OCI-LY3 (cell line): ENCODE measurements at regions not wholly inside any gene's neighbourhood (a gene's known extent, or its start where the extent isn't known, plus 50 kb on each side); places are given as distances from the start of the nearest gene placed in this dataset.
A peak's percentile ranks its signal among the peaks of the same experiment; 100 is the strongest.

ENCODE experiments used
- H2AFZ ChIP-seq: fragments of 200-600, 300-600 bp; shearing (Covaris generic); 2 replicates; pipeline ENCODE4 v1.6.0; 2014; ENCODE audit warnings: antibody characterized with exemption, low read depth, low read length
- H3K27ac ChIP-seq: fragments of 200-600, 300-600 bp; sonication (generic); 2 replicates; pipeline ENCODE4 v1.5.1; 2014; ENCODE audit warnings: mild to moderate bottlenecking, low read length, moderate library complexity, mixed read lengths
- H3K27me3 ChIP-seq: fragments of 200-600, 300-600 bp; sonication (generic); 2 replicates; pipeline ENCODE4 v1.6.1; 2014; ENCODE audit warnings: low read depth, low read length, mixed read lengths
- H3K36me3 ChIP-seq: fragments of 200-600, 300-600 bp; sonication (generic); replicated peaks from 2 replicates; pipeline ENCODE3; 2014; ENCODE audit warnings: low read depth, low read length, mixed read lengths
- H3K4me1 ChIP-seq: fragments of 300-600, 200-600 bp; sonication (generic); 2 replicates; pipeline ENCODE4 v1.6.1; 2014; ENCODE audit warnings: low read length, mixed read lengths
- H3K4me2 ChIP-seq: fragments of 200-600, 300-600 bp; sonication (generic); 2 replicates; pipeline ENCODE4 v1.6.1; 2014; ENCODE audit warnings: low read length, mixed read lengths
- H3K4me3 ChIP-seq: fragments of 300-600, 200-600 bp; sonication (generic); 2 replicates; pipeline ENCODE4 v1.5.1; 2014; ENCODE audit warnings: antibody characterized with exemption, mild to moderate bottlenecking, low read length, moderate library complexity
- H3K79me2 ChIP-seq: fragments of 300-600, 200-600 bp; shearing (Covaris generic); 2 replicates; pipeline ENCODE4 v1.6.1; 2014; ENCODE audit warnings: mild to moderate bottlenecking, low read length, mixed read lengths
- H3K9ac ChIP-seq: fragments of 300-600, 200-600 bp; shearing (Covaris generic); 2 replicates; pipeline ENCODE4 v1.6.0; 2014; ENCODE audit warnings: mild to moderate bottlenecking, low read length, moderate library complexity
- H3K9me3 ChIP-seq: fragments of 200-600, 300-600 bp; shearing (Covaris generic); 2 replicates; pipeline ENCODE4 v1.6.1; 2014; ENCODE audit warnings: low read length, mixed read lengths; ENCODE audit not compliant: insufficient read depth
- H4K20me1 ChIP-seq: fragments of 200-600, 300-600 bp; sonication (generic); 2 replicates; pipeline ENCODE4 v1.6.1; 2016; ENCODE audit warnings: low read length, mixed read lengths; ENCODE audit not compliant: insufficient read depth
- CTCF ChIP-seq: fragments of 200-600, 300-600 bp; sonication (generic); IDR thresholded peaks from 2 replicates; pipeline ENCODE4 v1.5.1; 2014; ENCODE audit warnings: antibody characterized with exemption, low read length, low read depth
- EZH2phosphoT487 ChIP-seq: fragments of 200-600 bp; shearing (Covaris generic); IDR thresholded peaks from 2 replicates; pipeline ENCODE4 v1.6.1; 2018; ENCODE audit warnings: antibody characterized with exemption, mixed run types, low read depth

- H3K9me3 ChIP-seq: no peaks in the 10 kb centered on the region
- no peak overlapping the region for H3K27ac ChIP-seq
- no peaks in the 10 kb centered on the region; the same call in 1 of the 2 replicates for H4K20me1 ChIP-seq
- no peaks in the 10 kb centered on the region for H3K79me2 ChIP-seq
- TF ChIP-seq EZH2phosphoT487 (no peak), CTCF (peak; percentile 21; the same call in 1 of the 2 replicates)
- H3K36me3 ChIP-seq: no peaks in the 10 kb centered on the region
- peaks cover 17% of the 10 kb centered on the region for H3K27me3 ChIP-seq
- H3K4me3 ChIP-seq: no peak overlapping the region
- no peaks in the 10 kb centered on the region for H3K4me1 ChIP-seq
- no peak overlapping the region for H3K9ac ChIP-seq
- no peak overlapping the region for H2AFZ ChIP-seq
- H3K4me2 ChIP-seq: no peak overlapping the region
Observed at GRCh38 chr14:97298331-97298730, 501.1 kb downstream of the VRK1 start.

- H3K4me2 ChIP-seq: no peak overlapping the region
Observed at GRCh38 chr14:97298736-97299135, 501.6 kb downstream of the VRK1 start.

GRCh38 chr14:97299661-97300060 is 502.5 kb downstream of the VRK1 start:
- Histone ChIP-seq H3K4me3 (no peak overlapping the region), H3K27ac (no peak overlapping the region), H3K9me3 (no peaks in the 10 kb centered on the region), H3K79me2 (no peaks in the 10 kb centered on the region), H3K9ac (no peak overlapping the region), H3K4me2 (no peak overlapping the region), H3K27me3 (peaks cover 12% of the 10 kb centered on the region), H4K20me1 (no peaks in the 10 kb centered on the region), H3K4me1 (no peaks in the 10 kb centered on the region), H2AFZ (no peak overlapping the region), H3K36me3 (no peaks in the 10 kb centered on the region)
- TF ChIP-seq EZH2phosphoT487 (no peak), CTCF (peak; percentile 30; the same call in 1 of the 2 replicates)

More at GRCh38 chr14:97298736-97299135, 501.6 kb downstream of the VRK1 start:
- TF ChIP-seq CTCF (no peak), EZH2phosphoT487 (no peak)
- Histone ChIP-seq H4K20me1 (no peaks in the 10 kb centered on the region), H3K9ac (no peak overlapping the region), H3K4me1 (no peaks in the 10 kb centered on the region), H3K27ac (no peak overlapping the region), H3K9me3 (no peaks in the 10 kb centered on the region), H3K79me2 (no peaks in the 10 kb centered on the region), H3K36me3 (no peaks in the 10 kb centered on the region), H3K4me3 (no peak overlapping the region), H2AFZ (no peak overlapping the region), H3K27me3 (peaks cover 15% of the 10 kb centered on the region)

GRCh38 chr14:97301931-97302559 is 504.9 kb downstream of the VRK1 start:
- peaks cover 12% of the 10 kb centered on the region for H3K27me3 ChIP-seq
- H3K4me2 ChIP-seq: no peak overlapping the region
- H3K9ac ChIP-seq: no peak overlapping the region
- H3K4me3 ChIP-seq: no peak overlapping the region
- no peaks in the 10 kb centered on the region for H3K79me2 ChIP-seq
- H3K4me1 ChIP-seq: no peaks in the 10 kb centered on the region
- H3K9me3 ChIP-seq: no peaks in the 10 kb centered on the region
- H2AFZ ChIP-seq: no peak overlapping the region
- no peak overlapping the region for H3K27ac ChIP-seq
- no peaks in the 10 kb centered on the region for H3K36me3 ChIP-seq
- H4K20me1 ChIP-seq: no peaks in the 10 kb centered on the region
- no peak for TF ChIP-seq CTCF
- TF ChIP-seq EZH2phosphoT487: no peak
